HG02759 (cell line): ENCODE measurements at regions not wholly inside any gene's neighbourhood (a gene's known extent, or its start where the extent isn't known, plus 50 kb on each side); places are given as distances from the start of the nearest gene placed in this dataset.
"Not testable (repeated sequence)": the region's sequence is repeated elsewhere in the genome, so short reads cannot be mapped to it uniquely, and the experiment has no call there.

ENCODE experiments used
- ATAC-seq: cut with Tn5 transposase; IDR thresholded peaks from one replicate; pipeline ENCODE4 v1.9.1; 2021; ENCODE audit warnings: mild to moderate bottlenecking, moderate library complexity; ENCODE audit not compliant: unreplicated experiment

DNA sequence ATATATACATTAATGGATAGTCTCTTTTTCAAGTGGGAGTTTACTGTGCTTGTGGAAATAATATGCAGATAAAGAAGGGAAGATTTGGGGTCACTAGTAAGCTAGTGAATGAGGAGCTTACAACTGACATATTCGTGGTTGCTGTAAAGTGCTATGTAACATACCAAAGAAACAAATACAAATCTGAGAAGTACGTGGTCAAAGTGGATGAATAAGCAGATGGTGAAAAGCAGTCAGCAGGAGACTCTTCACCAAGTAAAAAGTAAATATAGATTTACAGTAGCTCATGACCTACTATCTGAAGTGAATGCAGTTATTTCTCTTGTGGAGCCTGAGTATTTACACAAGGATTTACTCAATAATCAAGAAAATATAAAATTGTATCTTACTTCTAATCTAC lies 136.6 kb upstream of the ELAC2 start:
- ATAC-seq, result no peak

DNA sequence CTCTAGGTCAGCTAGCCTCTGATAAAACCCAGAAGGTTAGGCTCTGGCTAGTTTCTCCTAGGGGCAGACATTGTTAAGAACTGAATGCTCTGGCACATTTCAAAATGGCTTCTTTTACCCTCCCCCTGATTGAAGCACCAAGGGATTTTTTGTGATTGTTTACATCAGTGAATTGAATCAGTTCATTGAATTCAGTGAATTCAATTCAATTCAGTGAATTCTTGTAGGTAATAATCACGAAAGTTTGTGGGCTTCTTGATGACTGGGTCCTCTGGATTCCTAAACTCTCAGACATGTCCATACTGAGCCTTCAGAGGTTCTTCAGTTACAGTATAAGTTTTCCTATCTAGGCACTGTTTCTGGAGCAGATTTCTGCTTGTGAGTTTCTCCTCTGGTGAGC lies 135.2 kb upstream of the ELAC2 start:
- ATAC-seq, result no peak

DNA sequence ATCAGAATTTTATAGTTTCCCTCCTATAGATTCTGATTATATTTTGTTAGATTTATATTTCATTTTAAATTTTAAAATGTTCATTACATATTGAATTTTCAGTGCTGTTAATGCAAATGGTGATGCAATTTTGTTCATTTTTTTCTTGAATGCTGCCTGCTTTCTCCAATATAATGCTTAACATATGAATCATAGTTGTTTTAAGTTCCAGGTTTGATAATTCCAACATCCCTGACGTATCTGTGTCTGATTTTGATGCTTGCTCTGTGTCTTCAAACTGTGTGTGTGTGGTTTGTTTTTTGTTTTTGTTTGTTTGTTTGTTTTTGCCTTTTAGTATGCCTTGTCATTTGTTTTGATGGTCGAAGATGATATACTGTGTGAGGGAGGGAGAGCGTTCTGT lies 134.7 kb upstream of the ELAC2 start:
- no peak for ATAC-seq

DNA sequence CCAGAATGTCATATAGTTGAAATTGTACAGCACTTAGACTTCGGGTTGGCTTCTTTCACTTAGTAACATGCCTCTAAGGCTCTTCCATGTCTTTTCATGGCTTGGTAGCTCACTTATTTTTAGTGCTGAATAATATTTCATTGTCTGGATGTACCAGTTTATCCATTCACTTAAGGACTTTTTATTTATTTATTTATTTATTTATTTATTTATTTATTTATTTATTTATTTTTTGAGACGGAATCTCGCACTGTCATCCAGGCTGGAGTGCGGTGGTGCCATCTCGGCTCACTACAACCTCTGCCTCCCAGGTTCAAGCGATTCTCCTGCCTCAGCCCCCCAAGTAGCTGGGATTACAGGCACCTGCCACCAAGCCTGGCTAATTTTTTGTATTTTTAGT lies 132.9 kb upstream of the ELAC2 start:
- not testable (repeated sequence) for ATAC-seq

DNA sequence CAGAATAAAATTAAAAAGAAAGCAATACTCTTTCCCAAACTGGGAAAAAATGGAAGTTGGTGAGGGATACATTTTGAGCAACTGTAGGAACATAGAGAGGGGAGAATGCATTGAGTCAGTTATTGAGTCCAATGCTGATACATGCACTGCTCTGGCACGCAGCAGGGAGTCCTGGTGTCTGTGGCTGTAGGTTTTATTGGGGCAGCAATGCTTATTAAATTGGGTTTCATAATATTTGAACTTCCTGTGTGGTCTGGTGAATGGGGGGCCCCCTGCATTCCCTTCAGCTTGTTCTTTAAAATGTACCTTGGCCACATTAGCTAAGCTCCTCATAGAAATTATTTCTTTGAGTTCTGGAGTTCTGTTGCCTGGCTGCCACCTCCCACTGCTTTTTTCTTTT lies 125.2 kb upstream of the ELAC2 start:
- no peak for ATAC-seq

DNA sequence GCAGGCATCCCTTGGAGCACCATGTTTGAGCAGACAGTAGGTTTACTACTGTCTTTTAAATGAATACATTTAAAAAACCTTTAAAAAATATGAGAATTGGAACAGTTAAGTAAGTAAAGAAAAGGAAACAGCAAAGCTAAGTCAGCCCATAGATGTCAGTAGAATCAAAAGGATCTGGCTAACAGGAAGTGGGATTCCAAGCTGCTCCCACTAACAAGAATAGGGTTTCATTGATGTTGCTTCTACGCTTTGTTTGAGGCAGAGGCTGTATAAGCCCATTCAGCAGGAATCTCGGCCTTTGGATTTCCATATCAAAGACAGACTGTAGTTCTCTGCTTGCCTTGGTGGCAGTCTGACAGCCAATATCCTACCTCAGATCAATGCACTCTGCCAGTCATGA lies 122.9 kb upstream of the ELAC2 start:
- no peak for ATAC-seq

DNA sequence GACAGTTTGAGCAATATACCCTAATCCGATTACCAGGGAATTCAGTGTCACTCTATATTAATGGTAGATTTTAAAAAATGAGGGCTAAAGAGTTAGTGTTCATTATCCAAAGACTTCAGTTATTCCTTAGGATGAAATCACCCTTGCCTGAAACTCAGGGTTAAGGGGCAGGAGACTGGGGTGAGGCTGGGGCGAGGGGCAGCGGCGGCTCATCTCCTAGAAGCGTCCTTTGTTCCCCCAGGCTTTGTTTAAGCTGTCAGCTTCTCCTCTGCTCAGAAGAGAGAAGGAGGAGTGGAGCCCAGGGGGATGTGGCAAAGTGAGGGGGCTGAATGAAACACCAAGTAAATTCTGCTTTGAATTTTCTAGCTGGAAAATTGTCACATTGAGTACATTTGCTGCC lies 117.7 kb upstream of the ELAC2 start:
- ATAC-seq, result no peak

DNA sequence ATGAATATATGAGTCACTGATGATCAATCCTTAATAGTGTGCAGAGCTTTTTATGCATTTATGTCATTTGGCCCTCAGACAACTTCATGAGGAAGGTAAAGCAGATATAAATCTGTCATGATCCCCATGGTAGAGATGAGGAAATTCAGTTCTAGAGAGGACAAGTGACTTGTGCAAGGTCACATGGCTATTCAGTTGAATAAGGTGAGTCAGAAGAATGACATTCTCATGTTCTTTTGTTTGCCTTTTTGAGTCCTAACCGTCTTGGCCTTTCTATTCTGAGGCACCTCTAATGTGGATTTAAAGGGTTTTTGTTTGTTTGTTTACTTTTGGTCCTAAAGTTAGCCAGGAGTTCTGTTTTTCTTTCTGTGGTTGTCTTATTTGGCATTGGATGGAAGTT lies 116.2 kb upstream of the ELAC2 start:
- ATAC-seq, result no peak

DNA sequence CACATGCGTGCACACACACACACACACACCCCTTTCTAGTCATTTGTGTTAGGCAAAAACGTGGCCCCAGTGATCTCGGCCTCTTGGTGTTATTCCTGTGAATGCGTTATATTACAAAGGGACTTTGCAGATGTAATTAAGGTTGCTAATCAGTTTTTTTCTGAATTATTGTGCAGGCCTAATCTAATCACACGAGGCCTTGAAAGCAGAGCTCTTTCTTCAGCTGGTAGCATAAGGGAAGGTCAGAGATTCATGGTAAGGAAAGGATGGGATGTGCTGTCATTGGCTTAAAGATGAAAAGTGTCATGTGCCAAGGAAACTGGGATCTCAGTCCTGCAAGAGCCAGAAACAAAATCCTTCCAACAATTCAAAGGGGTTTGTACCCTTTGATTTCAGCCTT lies 113.4 kb upstream of the ELAC2 start:
- no peak for ATAC-seq

DNA sequence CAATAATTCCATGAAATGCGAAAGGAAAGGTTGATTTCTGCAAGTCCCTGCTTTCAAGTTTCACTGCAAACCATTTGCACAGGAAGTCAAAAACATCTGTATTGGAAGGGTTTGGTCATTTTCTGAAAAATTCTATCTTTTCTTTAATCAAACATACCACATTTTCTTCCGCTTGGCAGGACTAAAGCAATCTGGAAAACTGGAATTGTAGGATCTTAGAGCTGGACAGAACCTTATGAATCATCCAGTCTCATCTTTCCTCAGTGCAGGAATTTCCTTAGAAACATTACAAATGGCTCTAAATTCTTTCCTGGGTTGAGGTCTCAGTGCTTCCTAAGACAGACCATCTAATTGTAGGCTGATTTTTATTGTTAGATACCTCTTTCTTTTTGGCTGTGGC lies 111.5 kb upstream of the ELAC2 start:
- no peak for ATAC-seq

DNA sequence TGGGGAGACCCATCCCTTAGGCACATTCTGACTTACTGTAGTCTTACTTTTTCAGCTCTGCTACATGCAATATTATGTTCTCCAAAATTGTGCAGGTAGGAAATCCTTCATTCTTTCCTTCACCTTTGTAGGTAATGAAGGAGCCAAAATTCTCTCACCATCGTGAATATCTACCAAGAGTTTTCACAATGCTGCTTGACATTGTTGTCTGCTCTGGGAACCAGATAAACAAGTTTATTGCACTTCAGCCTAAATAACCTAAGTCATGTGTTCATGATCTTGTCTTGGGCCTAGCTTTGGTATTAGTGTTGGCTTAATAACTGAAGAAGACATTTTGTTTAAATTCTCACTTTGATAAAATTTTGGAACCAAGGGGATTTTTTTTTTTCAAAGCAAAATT lies 110.8 kb upstream of the ELAC2 start:
- ATAC-seq, result no peak

DNA sequence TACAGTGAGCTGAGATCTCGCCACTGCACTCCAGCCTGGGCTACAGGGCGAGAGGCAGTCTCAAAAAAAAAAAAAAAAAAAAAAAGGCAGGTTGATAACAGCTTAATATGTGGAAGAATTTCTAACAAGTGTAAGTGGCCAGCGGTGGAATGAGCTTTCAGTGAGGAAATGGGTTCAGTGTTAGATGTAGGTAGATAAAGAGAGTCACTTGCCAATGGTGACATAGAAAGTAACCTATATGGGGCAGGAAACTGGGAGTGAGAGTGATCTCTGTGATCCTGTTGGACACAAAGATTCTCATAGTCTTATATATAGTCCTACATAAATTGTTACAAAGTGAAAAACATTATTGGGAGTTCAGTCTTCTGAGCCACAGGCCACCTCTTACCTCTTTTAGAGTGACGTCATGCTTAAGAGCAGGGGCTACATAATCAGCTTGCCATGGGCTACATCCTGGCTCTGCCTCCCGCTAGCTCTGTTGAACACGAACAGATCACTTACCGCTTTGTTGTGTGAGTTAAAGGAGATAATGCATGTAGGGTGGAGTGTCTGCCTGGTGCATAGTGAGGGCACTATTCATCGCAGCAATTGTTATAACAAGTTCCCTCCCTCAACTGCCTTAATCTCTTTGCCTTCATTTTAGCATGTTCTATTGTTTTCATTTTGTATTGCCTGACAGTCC lies 110.2 kb upstream of the ELAC2 start:
- ATAC-seq, result no peak

DNA sequence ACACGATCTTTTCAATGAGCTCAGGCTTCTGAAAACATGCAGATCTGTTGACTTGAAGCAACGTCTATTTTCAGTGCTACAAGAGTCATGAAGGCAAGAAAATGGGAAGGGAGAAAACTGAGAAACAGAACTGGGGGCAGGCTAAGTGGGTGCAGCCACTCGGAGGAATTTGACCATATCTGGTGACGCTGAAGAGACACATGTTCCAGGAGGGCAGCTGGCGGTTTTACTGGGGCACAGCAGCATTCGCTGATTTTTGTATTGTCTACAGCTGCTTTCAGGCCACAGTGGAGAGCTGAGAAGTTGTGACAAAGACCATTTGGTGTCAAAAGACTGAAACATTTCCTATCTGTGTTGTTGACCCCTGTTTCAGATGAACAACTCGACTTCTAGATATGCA lies 103.0 kb upstream of the ELAC2 start:
- ATAC-seq, result no peak

DNA sequence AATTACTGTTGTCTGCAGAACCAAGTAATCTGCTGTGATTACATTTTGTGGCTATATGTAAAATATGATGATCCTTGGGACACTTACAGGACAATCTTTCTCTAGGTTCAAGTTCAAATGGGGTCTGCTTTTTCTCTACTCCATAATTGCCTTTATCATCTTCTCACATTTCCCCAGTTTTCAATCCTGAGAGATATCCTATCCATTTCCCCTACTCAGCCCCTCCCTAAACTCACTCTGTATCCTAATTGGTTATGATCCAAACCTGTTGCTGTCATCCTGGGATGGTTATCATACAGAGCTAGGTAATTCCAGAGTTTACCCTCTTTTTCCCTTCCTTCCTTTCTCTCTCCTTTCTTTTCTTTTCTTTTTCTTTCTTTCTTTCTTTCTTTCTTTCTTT lies 100.5 kb upstream of the ELAC2 start:
- ATAC-seq, result no peak

DNA sequence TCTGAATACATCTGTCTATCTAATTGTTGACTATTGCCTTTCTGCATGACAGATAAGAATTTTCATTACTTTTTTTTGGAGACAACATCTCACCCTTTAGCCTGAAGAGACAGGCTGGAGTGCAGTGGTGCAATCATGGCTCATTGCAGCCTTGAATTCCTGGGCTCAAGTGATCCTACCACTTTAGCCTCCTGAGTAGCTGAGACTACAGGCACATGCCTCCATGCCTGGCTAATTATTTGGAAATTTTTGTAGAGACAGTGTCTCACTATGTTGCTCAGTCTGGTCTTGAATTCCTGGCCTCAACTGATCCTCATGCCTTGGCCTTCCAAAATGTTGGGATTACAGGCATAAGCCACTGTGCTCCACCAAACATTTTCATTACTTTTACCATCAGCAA lies 99.8 kb upstream of the ELAC2 start:
- no peak for ATAC-seq

DNA sequence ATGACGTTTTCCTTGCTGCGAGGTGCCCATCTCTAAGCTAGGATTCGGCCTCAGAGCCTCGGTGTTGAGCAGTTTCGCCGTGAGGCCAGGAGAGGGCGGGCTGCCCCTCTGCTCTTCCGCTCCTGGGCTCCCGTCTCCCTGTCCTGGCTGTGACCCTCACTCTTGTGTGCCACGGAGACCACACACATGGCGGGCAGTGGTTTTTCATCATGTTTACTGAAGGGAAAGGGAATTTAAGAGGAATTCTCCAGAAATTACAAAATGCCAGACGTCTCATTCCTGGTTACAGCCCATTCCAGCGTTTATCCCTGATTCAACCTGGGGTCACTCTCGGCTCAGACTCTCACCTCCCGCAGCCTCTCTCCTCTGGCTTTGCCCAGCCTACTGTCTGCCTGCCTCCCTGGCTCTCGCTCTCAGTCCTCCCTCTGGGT lies 96.8 kb upstream of the ELAC2 start:
- ATAC-seq, result peak; percentile 73

DNA sequence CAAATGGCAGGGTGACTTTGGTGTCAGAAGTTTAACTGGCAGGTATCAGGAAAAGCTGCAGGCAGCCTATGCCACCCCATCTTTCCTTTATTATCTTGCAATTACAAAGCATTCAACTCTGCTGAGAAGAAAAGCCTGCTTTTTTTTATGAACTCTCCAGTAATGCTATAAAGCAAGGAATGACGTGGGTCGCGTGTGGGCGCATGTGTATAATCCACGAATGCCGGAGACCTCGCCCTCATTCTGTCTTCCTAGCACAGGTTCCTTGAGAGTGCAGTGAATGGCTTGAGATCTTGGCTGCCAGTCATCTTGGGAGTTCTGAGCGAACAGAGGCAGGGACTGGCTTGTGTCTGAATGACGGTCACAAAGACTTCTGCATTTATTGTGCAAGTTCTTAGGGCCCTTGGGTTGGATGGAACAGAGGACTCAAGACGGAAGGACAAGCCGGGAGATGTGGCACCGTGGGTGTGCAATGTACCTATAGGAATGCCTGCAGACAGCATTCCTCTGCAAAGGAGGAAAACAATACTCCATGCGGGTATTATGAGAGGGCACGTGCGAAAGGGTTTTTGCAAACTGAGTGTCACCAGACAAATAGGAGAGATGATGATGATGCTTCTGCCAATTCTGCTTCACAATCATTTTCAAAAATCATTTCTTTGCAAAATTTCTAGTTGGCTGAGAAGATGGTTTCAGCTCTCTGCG lies 96.1 kb upstream of the ELAC2 start:
- no peak for ATAC-seq

DNA sequence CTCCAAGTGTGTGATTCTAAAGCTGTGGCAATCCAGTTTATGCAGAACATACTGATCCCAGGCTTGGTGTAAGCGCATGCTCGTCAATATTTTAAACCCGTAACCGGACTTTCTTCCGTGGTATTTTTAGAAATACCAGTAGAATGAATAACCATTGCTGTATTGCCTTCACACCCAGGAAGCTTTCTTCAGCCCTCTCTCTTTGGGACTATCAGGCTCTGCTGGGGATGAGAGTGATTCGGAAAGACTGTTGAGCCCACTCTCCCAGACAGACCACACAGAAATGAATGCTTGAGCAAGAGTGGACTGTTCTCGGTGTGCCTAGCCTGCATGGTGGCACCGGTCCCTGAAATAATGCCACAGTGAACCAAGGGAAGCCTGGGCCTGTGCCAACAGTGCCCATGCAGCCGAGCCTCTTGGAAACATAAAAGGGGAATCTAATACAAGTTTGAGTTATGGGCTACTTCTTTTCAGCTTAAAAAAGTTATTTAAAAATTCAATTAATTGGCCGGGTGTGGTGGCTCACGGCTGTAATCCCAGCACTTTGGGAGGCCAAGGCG lies 89.9 kb upstream of the ELAC2 start:
- no peak for ATAC-seq

DNA sequence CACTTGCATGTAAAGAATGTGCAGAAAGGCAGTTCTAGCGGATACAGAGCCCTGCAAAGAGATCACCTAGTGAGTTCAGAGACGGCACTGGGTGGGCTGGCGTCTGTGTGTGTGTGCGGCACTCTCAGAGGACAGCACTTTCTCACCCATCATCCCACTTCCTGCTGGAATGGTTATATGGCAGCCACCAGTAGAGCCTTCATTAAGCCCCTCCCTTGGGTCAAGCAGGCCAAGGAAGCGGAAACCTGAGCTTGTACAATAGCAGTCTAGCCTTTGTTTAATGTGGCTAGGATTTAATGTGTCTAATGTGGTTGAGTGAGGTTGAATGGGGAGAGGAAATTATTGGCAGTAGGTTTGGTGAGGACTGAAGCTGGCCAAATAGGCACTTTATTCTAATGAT lies 88.3 kb upstream of the ELAC2 start:
- ATAC-seq, result no peak

DNA sequence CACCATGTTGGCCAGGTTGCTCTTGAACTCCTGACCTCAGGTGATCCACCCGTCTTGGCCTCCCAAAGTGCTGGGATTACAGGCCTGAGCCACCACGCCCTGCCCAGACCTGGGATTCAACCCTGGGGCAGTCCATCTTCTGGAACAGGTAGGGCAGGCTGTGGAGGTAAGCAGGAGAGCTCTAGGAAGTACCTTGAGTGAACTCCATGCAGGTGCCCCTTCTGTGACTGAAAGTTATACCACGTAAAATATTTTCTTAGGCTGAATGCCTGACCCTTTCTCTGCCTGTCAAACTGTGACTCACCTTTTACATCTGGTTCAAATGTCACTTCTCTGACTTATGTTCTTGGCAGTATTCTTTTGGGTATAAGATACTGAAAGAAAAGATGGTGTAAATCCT lies 86.7 kb upstream of the ELAC2 start:
- ATAC-seq, result no peak

DNA sequence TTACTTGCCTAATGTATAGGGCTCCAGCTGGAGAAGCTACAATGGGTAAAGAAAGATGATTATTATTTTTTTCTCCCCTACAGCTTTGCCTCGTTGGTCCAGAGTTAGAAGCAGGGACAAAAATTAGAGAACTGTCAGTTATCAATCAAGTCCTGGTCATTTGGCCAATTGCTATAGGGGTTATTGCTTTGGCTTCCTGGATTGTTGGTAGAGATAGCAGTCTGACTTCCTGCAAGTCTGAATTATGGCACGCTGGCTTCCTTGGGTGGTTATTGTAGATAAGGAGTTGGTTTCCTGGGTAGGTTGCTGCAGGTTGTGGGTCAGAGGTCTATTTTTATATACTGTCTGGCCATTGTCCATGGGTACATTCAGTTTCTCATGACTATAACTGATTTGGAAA lies 84.7 kb upstream of the ELAC2 start:
- no peak for ATAC-seq

DNA sequence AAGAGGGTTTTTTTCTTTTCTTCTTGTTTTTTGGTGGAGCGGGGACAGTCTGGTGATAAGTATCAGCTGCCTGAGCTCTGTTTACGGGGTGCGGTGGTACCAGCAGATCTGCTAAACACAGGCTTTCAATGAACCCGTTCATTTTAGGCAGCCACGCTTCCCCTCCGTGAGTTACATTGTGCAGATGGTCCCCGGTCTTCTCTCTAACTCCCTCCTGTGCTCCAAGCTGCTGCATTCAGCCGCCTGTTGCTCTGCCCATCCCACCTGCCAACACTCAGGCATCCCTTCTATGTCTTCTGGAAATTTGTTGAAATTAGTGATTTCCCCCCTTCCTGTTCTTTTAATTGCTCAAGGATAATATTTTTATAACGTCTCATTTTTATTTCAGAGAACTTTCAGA lies 82.1 kb upstream of the ELAC2 start:
- no peak for ATAC-seq
